ENCODE measurements at regions not wholly inside any gene's neighbourhood (a gene's known extent, or its start where the extent isn't known, plus 50 kb on each side); places are given as distances from the start of the nearest gene placed in this dataset.

GRCh38 chr6:94049001-94049400 is 629.6 kb upstream of the EPHA7 start:
- H4K20me1 ChIP-seq (ENCODE audit: insufficient read depth, poor library complexity, severe bottlenecking), result no peaks in the 10 kb centered on the region
- DNase-seq (ENCODE audit: low spot score), result no peak
- H3K9me2 ChIP-seq (replicated peaks; ENCODE audit: insufficient read depth), result no peaks in the 10 kb centered on the region
- no peak overlapping the region for H3K4me2 ChIP-seq
- TF ChIP-seq EZH2 (IDR thresholded peaks at IDR 0.05; ENCODE audit: borderline replicate concordance) (no peak), EZH2phosphoT487 (IDR thresholded peaks at IDR 0.05; ENCODE audit: low read depth, severe bottlenecking, unreplicated experiment) (no peak), CTCF (IDR thresholded peaks at IDR 0.05; ENCODE audit: poor library complexity) (no peak)
- H3K36me3 ChIP-seq (replicated peaks; ENCODE audit: insufficient read depth, low read depth), result no peaks in the 10 kb centered on the region
- no peaks in the 10 kb centered on the region for H3K79me2 ChIP-seq
- H3K4me1 ChIP-seq (ENCODE audit: insufficient read depth), result peaks cover 18% of the 10 kb centered on the region
- no peaks in the 10 kb centered on the region for H3K9me3 ChIP-seq (ENCODE audit: low read depth)
- H3K27ac ChIP-seq, result no peak overlapping the region
- no peaks in the 10 kb centered on the region for H3K27me3 ChIP-seq
- H2AFZ ChIP-seq, result no peak overlapping the region
- H3K4me3 ChIP-seq, result no peak overlapping the region

- H3K4me2 ChIP-seq, result peak overlapping the region; percentile 52
- no peaks in the 10 kb centered on the region for H3K79me2 ChIP-seq
- no peaks in the 10 kb centered on the region for H4K20me1 ChIP-seq (ENCODE audit: insufficient read depth, poor library complexity, severe bottlenecking)
- peak overlapping the region; percentile 28 for H2AFZ ChIP-seq
- H3K9me2 ChIP-seq (replicated peaks; ENCODE audit: insufficient read depth), result no peaks in the 10 kb centered on the region
- DNase-seq (ENCODE audit: low spot score), result no peak
- WGBS (ENCODE audit: low lambda C conversion rate, missing lambda C conversion rate), result 63% methylated on average over 12 of the region's 12 CpGs
- peak overlapping the region; percentile 5 for H3K27ac ChIP-seq
- no peaks in the 10 kb centered on the region for H3K9me3 ChIP-seq (ENCODE audit: low read depth)
- TF ChIP-seq EZH2 (IDR thresholded peaks at IDR 0.05; ENCODE audit: borderline replicate concordance) (no peak), CTCF (IDR thresholded peaks at IDR 0.05; ENCODE audit: poor library complexity) (no peak), EZH2phosphoT487 (IDR thresholded peaks at IDR 0.05; ENCODE audit: low read depth, severe bottlenecking, unreplicated experiment) (no peak)
- H3K4me3 ChIP-seq, result no peak overlapping the region
- H3K27me3 ChIP-seq, result no peaks in the 10 kb centered on the region
- H3K36me3 ChIP-seq (replicated peaks; ENCODE audit: insufficient read depth, low read depth), result no peaks in the 10 kb centered on the region
- peaks cover 22% of the 10 kb centered on the region for H3K4me1 ChIP-seq (ENCODE audit: insufficient read depth)
Measured at GRCh38 chr6:94045099-94045829, 625.9 kb upstream of the EPHA7 start.

- Histone ChIP-seq H3K4me2 (peak overlapping the region; percentile 42), H3K9me3 (ENCODE audit: low read depth) (no peaks in the 10 kb centered on the region), H3K4me1 (ENCODE audit: insufficient read depth) (peaks cover 22% of the 10 kb centered on the region), H2AFZ (peak overlapping the region; percentile 67), H3K27me3 (no peaks in the 10 kb centered on the region), H3K4me3 (no peak overlapping the region), H3K36me3 (replicated peaks; ENCODE audit: insufficient read depth, low read depth) (no peaks in the 10 kb centered on the region), H3K79me2 (no peaks in the 10 kb centered on the region), H3K9me2 (replicated peaks; ENCODE audit: insufficient read depth) (no peaks in the 10 kb centered on the region), H3K27ac (peak overlapping the region; percentile 82), H4K20me1 (ENCODE audit: insufficient read depth, poor library complexity, severe bottlenecking) (no peaks in the 10 kb centered on the region)
- TF ChIP-seq CTCF (IDR thresholded peaks at IDR 0.05; ENCODE audit: poor library complexity) (no peak), EZH2phosphoT487 (IDR thresholded peaks at IDR 0.05; ENCODE audit: low read depth, severe bottlenecking, unreplicated experiment) (no peak), EZH2 (IDR thresholded peaks at IDR 0.05; ENCODE audit: borderline replicate concordance) (no peak)
- peak; percentile 10 for DNase-seq (ENCODE audit: low spot score)
- WGBS (ENCODE audit: low lambda C conversion rate, missing lambda C conversion rate), result 44% methylated on average over 3 of the region's 3 CpGs
Measured at GRCh38 chr6:94041945-94042709, 622.8 kb upstream of the EPHA7 start.
